ENCODE measurements at regions not wholly inside any gene's neighbourhood (a gene's known extent, or its start where the extent isn't known, plus 50 kb on each side); places are given as distances from the start of the nearest gene placed in this dataset.

DNA sequence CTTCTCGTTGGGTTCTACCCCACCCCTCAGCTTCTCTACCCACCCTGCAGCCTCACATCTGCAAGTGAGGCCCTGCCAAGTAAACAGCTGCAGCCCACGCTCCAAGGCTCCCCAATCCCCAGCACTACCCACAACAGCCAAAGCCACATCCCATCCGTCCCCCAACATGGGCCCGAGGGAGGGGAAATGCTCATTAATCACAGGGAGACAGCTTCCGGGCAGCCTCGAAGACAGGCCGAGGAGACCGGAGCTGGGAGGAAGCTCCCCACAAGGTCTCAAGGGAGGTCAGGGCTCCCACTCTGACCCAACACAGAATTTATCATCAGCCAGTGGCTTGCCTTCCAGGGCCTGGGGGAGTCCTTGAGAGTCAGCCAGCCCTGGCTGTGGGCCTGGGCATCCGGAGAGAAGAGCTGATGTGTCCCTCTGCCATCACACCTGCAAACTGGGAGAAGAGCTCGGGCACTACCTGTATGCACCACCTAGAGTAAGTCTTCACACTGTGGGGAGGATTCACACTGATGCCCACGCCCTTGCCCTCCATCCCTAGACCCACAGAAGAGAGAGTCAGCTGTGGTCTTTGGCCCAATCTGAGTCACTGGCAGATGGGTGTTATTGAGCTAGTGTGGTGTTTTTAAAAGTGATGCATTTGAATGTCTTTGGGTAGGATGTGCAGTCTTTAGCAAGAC is 115.5 kb upstream of the ZMIZ1 start:
- TF ChIP-seq, protein P1, sequence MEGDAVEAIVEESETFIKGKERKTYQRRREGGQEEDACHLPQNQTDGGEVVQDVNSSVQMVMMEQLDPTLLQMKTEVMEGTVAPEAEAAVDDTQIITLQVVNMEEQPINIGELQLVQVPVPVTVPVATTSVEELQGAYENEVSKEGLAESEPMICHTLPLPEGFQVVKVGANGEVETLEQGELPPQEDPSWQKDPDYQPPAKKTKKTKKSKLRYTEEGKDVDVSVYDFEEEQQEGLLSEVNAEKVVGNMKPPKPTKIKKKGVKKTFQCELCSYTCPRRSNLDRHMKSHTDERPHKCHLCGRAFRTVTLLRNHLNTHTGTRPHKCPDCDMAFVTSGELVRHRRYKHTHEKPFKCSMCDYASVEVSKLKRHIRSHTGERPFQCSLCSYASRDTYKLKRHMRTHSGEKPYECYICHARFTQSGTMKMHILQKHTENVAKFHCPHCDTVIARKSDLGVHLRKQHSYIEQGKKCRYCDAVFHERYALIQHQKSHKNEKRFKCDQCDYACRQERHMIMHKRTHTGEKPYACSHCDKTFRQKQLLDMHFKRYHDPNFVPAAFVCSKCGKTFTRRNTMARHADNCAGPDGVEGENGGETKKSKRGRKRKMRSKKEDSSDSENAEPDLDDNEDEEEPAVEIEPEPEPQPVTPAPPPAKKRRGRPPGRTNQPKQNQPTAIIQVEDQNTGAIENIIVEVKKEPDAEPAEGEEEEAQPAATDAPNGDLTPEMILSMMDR (IDR thresholded peaks at IDR 0.05): no peak
- no peak for TF ChIP-seq POLR2A (IDR thresholded peaks at IDR 0.05)

Data from testis (tissue), 2 donors.